ENCODE measurements at regions not wholly inside any gene's neighbourhood (a gene's known extent, or its start where the extent isn't known, plus 50 kb on each side); places are given as distances from the start of the nearest gene placed in this dataset.
"Not testable (repeated sequence)": the region's sequence is repeated elsewhere in the genome, so short reads cannot be mapped to it uniquely, and the experiment has no call there.

GRCh38 chr3:62951037-62951613 is 75.9 kb upstream of the CADPS start:
- ATAC-seq (no peak), DNase-seq (no peak)
- peaks cover 11% of the 10 kb centered on the region for H3K9me3 ChIP-seq (ENCODE audit: low read length)
- H4K20me1 ChIP-seq (ENCODE audit: low read length), result no peaks in the 10 kb centered on the region
- H3K4me1 ChIP-seq (ENCODE audit: insufficient read depth, low read length), result no peaks in the 10 kb centered on the region
- TF ChIP-seq EZH2phosphoT487 (IDR thresholded peaks at IDR 0.05; ENCODE audit: borderline replicate concordance, low read length) (no peak), EZH2 (IDR thresholded peaks at IDR 0.05; ENCODE audit: low read length, unreplicated experiment) (no peak)
- TF ChIP-seq, protein P1, sequence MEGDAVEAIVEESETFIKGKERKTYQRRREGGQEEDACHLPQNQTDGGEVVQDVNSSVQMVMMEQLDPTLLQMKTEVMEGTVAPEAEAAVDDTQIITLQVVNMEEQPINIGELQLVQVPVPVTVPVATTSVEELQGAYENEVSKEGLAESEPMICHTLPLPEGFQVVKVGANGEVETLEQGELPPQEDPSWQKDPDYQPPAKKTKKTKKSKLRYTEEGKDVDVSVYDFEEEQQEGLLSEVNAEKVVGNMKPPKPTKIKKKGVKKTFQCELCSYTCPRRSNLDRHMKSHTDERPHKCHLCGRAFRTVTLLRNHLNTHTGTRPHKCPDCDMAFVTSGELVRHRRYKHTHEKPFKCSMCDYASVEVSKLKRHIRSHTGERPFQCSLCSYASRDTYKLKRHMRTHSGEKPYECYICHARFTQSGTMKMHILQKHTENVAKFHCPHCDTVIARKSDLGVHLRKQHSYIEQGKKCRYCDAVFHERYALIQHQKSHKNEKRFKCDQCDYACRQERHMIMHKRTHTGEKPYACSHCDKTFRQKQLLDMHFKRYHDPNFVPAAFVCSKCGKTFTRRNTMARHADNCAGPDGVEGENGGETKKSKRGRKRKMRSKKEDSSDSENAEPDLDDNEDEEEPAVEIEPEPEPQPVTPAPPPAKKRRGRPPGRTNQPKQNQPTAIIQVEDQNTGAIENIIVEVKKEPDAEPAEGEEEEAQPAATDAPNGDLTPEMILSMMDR (conservative IDR thresholded peaks at IDR 0.05; ENCODE audit: low read depth, low read length), result no peak
- intact Hi-C loops (cut with micrococcal nuclease), result no loop called here
- no peaks in the 10 kb centered on the region for H3K27me3 ChIP-seq (ENCODE audit: low read length)
- no peaks in the 10 kb centered on the region for H3F3A ChIP-seq (ENCODE audit: low read length, unreplicated experiment)
- H3K79me2 ChIP-seq (ENCODE audit: low read length), result no peaks in the 10 kb centered on the region
- H3K9me2 ChIP-seq (replicated peaks; ENCODE audit: low read length), result no peaks in the 10 kb centered on the region
- ChIA-PET CTCF (no interaction called here), POLR2A (ENCODE audit: unreplicated experiment) (no interaction called here)
- no peak overlapping the region for H3K9ac ChIP-seq (ENCODE audit: low read length)
- no peak overlapping the region for H3K4me2 ChIP-seq (ENCODE audit: low read length)
- no peak overlapping the region for H2AFZ ChIP-seq (ENCODE audit: low read length)
- no peak overlapping the region for H3K4me3 ChIP-seq (ENCODE audit: low read length)
- H3K27ac ChIP-seq (ENCODE audit: low read length), result no peak overlapping the region
- no peaks in the 10 kb centered on the region for H3K36me3 ChIP-seq (ENCODE audit: low read depth, low read length)
- BruUV-seq (replicated peaks), result no TSS peak

GRCh38 chr3:62951880-62952279 is 76.7 kb upstream of the CADPS start:
- H3K9ac ChIP-seq (ENCODE audit: low read length); H4K20me1 ChIP-seq (ENCODE audit: low read length); H2AFZ ChIP-seq (ENCODE audit: low read length); POLR2A ChIA-PET (ENCODE audit: unreplicated experiment); H3F3A ChIP-seq (ENCODE audit: low read length, unreplicated experiment); DNase-seq; H3K4me2 ChIP-seq (ENCODE audit: low read length); intact Hi-C loops (cut with micrococcal nuclease); H3K27me3 ChIP-seq (ENCODE audit: low read length); H3K9me2 ChIP-seq (replicated peaks; ENCODE audit: low read length); ATAC-seq; H3K79me2 ChIP-seq (ENCODE audit: low read length); H3K4me3 ChIP-seq (ENCODE audit: low read length); H3K36me3 ChIP-seq (ENCODE audit: low read depth, low read length); BruUV-seq (replicated peaks); H3K27ac ChIP-seq (ENCODE audit: low read length); H3K4me1 ChIP-seq (ENCODE audit: insufficient read depth, low read length); CTCF ChIA-PET: not testable (repeated sequence)
- peaks cover 11% of the 10 kb centered on the region for H3K9me3 ChIP-seq (ENCODE audit: low read length)

DNA sequence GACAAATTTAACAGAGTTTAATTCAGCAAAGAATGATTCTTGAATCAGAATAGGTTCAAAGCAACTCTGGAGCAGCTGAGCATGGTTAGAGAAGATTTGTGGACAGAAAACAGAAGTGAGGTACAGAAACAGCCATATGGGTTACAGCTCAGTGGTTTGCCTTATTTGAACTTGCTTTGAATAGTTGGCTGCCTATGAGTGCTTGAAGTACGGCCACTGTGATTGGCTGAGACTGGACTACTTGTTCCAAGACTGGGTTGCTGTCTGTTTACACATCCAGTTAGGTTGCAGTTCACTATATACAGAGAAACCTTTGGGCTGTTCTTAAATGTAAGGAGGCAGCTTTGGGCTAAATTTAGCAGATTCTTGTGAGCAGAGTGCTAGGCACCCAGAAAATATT is 79.4 kb upstream of the CADPS start:
- BruUV-seq (replicated peaks), result no TSS peak
- no peak for TF ChIP-seq EZH2phosphoT487 (IDR thresholded peaks at IDR 0.05; ENCODE audit: borderline replicate concordance, low read length)
- TF ChIP-seq, protein P1 (conservative IDR thresholded peaks at IDR 0.05; ENCODE audit: low read depth, low read length), result no peak
- TF ChIP-seq EZH2 (IDR thresholded peaks at IDR 0.05; ENCODE audit: low read length, unreplicated experiment), result no peak
- no peak for ATAC-seq
- CTCF ChIA-PET, result no interaction called here
- Histone ChIP-seq H3K4me3 (ENCODE audit: low read length) (no peak overlapping the region), H4K20me1 (ENCODE audit: low read length) (no peaks in the 10 kb centered on the region), H3K79me2 (ENCODE audit: low read length) (no peaks in the 10 kb centered on the region), H3K4me2 (ENCODE audit: low read length) (no peak overlapping the region), H3F3A (ENCODE audit: low read length, unreplicated experiment) (no peaks in the 10 kb centered on the region), H3K9ac (ENCODE audit: low read length) (no peak overlapping the region), H3K9me2 (replicated peaks; ENCODE audit: low read length) (no peaks in the 10 kb centered on the region), H3K36me3 (ENCODE audit: low read depth, low read length) (no peaks in the 10 kb centered on the region), H3K9me3 (ENCODE audit: low read length) (peaks cover 7% of the 10 kb centered on the region; the same call in 1 of the 2 replicates), H3K27ac (ENCODE audit: low read length) (no peak overlapping the region), H3K4me1 (ENCODE audit: insufficient read depth, low read length) (no peaks in the 10 kb centered on the region), H3K27me3 (ENCODE audit: low read length) (no peaks in the 10 kb centered on the region), H2AFZ (ENCODE audit: low read length) (no peak overlapping the region)
- POLR2A ChIA-PET (ENCODE audit: unreplicated experiment), result no interaction called here
- no peak for DNase-seq
- intact Hi-C loops (cut with micrococcal nuclease), result no loop called here

Measured in PC-3 (cell line).